HL-60 (cell line): ENCODE measurements at regions not wholly inside any gene's neighbourhood (a gene's known extent, or its start where the extent isn't known, plus 50 kb on each side); places are given as distances from the start of the nearest gene placed in this dataset.
"Not testable (repeated sequence)": the region's sequence is repeated elsewhere in the genome, so short reads cannot be mapped to it uniquely, and the experiment has no call there.

ENCODE experiments used
- DNase-seq, 2 experiments: peaks; one replicate each; pipeline ENCODE4 v3.0.0-alpha.2; 2010 to 2020; ENCODE audit warnings: low read depth in 1 of 2, low spot score in 1 of 2
- H3K27ac ChIP-seq: fragments of 250-450 bp; sonication (Bioruptor Pico); replicated peaks from 2 replicates; pipeline ENCODE4 v1.5.1; 2020; ENCODE audit warnings: mild to moderate bottlenecking, moderate library complexity
- H3K27me3 ChIP-seq: fragments of 250-450 bp; sonication (Bioruptor Pico); 2 replicates; pipeline ENCODE4 v1.5.1; 2021; ENCODE audit warnings: mild to moderate bottlenecking, moderate library complexity; ENCODE audit not compliant: insufficient read depth, poor library complexity, severe bottlenecking
- H3K4me3 ChIP-seq: replicated peaks from 2 replicates; pipeline ENCODE4 v1.5.1; 2011; ENCODE audit warnings: mild to moderate bottlenecking, control low read depth, low read length; ENCODE audit not compliant: insufficient read depth
- CTCF ChIP-seq: IDR thresholded peaks from one replicate; pipeline ENCODE4 v1.5.1; 2011; ENCODE audit warnings: low read length, control low read depth, inconsistent platforms; ENCODE audit not compliant: insufficient read depth
- GABPA ChIP-seq: IDR thresholded peaks from 2 replicates; pipeline ENCODE4 v1.6.1; 2012; ENCODE audit warnings: low read depth
- POLR2AphosphoS5 ChIP-seq: IDR thresholded peaks from 2 replicates; pipeline ENCODE4 v1.6.1; 2012; ENCODE audit warnings: low read depth
- REST ChIP-seq: IDR thresholded peaks from 2 replicates; pipeline ENCODE4 v1.6.1; 2012; ENCODE audit warnings: low read depth; ENCODE audit not compliant: insufficient replicate concordance
- SPI1 ChIP-seq: IDR thresholded peaks from 2 replicates; pipeline ENCODE4 v1.6.1; 2012; ENCODE audit warnings: low read depth, mild to moderate bottlenecking, borderline replicate concordance

- Histone ChIP-seq H3K4me3 (no peak overlapping the region), H3K27me3 (peaks cover under 1% of the 10 kb centered on the region), H3K27ac (no peak overlapping the region)
- no peak for TF ChIP-seq POLR2AphosphoS5
- no peak for TF ChIP-seq REST
- no peak for TF ChIP-seq GABPA
- no peak for TF ChIP-seq CTCF
- no peak for TF ChIP-seq SPI1
- DNase-seq: no peak
Observed at GRCh38 chr3:73259291-73259690, 197.8 kb downstream of the EBLN2 start.

- H3K4me3 ChIP-seq: no peak overlapping the region
- H3K27ac ChIP-seq: no peak overlapping the region
- TF ChIP-seq SPI1 (no peak), CTCF (no peak), GABPA (no peak), POLR2AphosphoS5 (no peak)
- DNase-seq: no peak
- no peaks in the 10 kb centered on the region for H3K27me3 ChIP-seq
Observed at GRCh38 chr3:73259856-73260255, 198.4 kb downstream of the EBLN2 start.

GRCh38 chr3:73266558-73266957, 205.1 kb downstream of the EBLN2 start:
- not testable (repeated sequence) for H3K4me3 ChIP-seq, DNase-seq, H3K27me3 ChIP-seq, H3K27ac ChIP-seq

- not testable (repeated sequence) for H3K4me3 ChIP-seq, H3K27ac ChIP-seq
Observed at GRCh38 chr3:73269126-73269525, 207.7 kb downstream of the EBLN2 start.

GRCh38 chr3:73270839-73271483, 209.5 kb downstream of the EBLN2 start:
- DNase-seq: no peak
- Histone ChIP-seq H3K27ac (no peak overlapping the region), H3K27me3 (no peaks in the 10 kb centered on the region), H3K4me3 (no peak overlapping the region)
- no peak for TF ChIP-seq CTCF
- TF ChIP-seq REST: no peak
- no peak for TF ChIP-seq SPI1
- no peak for TF ChIP-seq POLR2AphosphoS5
- no peak for TF ChIP-seq GABPA

More at GRCh38 chr3:73269126-73269525, 207.7 kb downstream of the EBLN2 start:
- not testable (repeated sequence) for DNase-seq, H3K27me3 ChIP-seq
